H1 (cell line): ENCODE measurements at regions not wholly inside any gene's neighbourhood (a gene's known extent, or its start where the extent isn't known, plus 50 kb on each side); places are given as distances from the start of the nearest gene placed in this dataset.

Source experiments
- CTCF ChIA-PET: fragments of 300-600 bp; sonication (Branson Sonifier 250); formaldehyde crosslinking; loops from one replicate; lab custom pipeline; 2021; ENCODE audit not compliant: partially characterized antibody; lab: Charles Lee
- POLR2A ChIA-PET: fragments of 300-600 bp; sonication (Branson Sonifier 250); formaldehyde crosslinking; loops from one replicate; lab custom pipeline; 2021; ENCODE audit warnings: inconsistent platforms; ENCODE audit not compliant: partially characterized antibody; lab: Charles Lee
- DNase-seq, 2 experiments: peaks; one replicate each; pipeline versions ENCODE4 v3.0.0 to v3.0.0-alpha.2; 2010 to 2022; ENCODE audit warnings: low spot score in 2 of 2, low read depth in 1 of 2, mixed read lengths in 1 of 2
- FAIRE-seq: peaks from 2 replicates; lab custom pipeline; 2011; peaks lifted over from hg19 to GRCh38; lab: Jason Lieb, UNC
- H2AFZ ChIP-seq: 2 replicates; pipeline ENCODE4 v1.8.1; 2012; ENCODE audit warnings: low read length, inconsistent platforms
- H2AK5ac ChIP-seq: 2 replicates; pipeline ENCODE4 v1.6.1; 2013; ENCODE audit warnings: low read depth, low read length
- H2BK120ac ChIP-seq: replicated peaks from 2 replicates; pipeline ENCODE3; 2013; ENCODE audit warnings: low read depth, low read length, inconsistent platforms
- H2BK12ac ChIP-seq: 2 replicates; pipeline ENCODE4 v1.6.1; 2013; ENCODE audit warnings: low read depth, low read length
- H2BK15ac ChIP-seq: 2 replicates; pipeline ENCODE4 v1.6.1; 2013; ENCODE audit warnings: low read length
- H2BK20ac ChIP-seq: 2 replicates; pipeline ENCODE4 v1.6.1; 2013; ENCODE audit warnings: low read length
- H2BK5ac ChIP-seq: 2 replicates; pipeline ENCODE4 v1.6.1; 2013; ENCODE audit warnings: low read depth, low read length
- H3K14ac ChIP-seq: 2 replicates; pipeline ENCODE4 v1.6.1; 2013; ENCODE audit warnings: inconsistent platforms; ENCODE audit not compliant: insufficient read length
- H3K18ac ChIP-seq: 2 replicates; pipeline ENCODE4 v1.6.1; 2013; ENCODE audit warnings: low read length; ENCODE audit errors: extremely low read depth
- H3K23ac ChIP-seq: 2 replicates; pipeline ENCODE4 v1.6.1; 2013; ENCODE audit warnings: inconsistent platforms; ENCODE audit not compliant: insufficient read length
- H3K23me2 ChIP-seq: 2 replicates; pipeline ENCODE4 v1.6.1; 2013; ENCODE audit warnings: low read depth, low read length
- H3K27ac ChIP-seq: 2 replicates; pipeline ENCODE4 v1.6.1; 2011; ENCODE audit warnings: low read depth, low read length, inconsistent platforms
- H3K27me3 ChIP-seq, 4 experiments: replicated peaks in 1 of 4; 1 replicate in 1 of 4; 2 replicates in 3 of 4; pipeline versions ENCODE4 v1.6.1 to v1.8.1; 2011 to 2013; ENCODE audit warnings: low read length in 3 of 4, mild to moderate bottlenecking in 3 of 4, inconsistent platforms in 2 of 4, mixed read lengths in 2 of 4, moderate library complexity in 1 of 4; ENCODE audit not compliant: control insufficient read depth in 3 of 4, insufficient read depth in 3 of 4; ENCODE audit errors: extremely low read depth in 1 of 4
- H3K36me3 ChIP-seq, 4 experiments: 2 replicates each; pipeline versions ENCODE4 v1.6.1 to v1.8.1; 2011 to 2013; ENCODE audit warnings: mild to moderate bottlenecking in 4 of 4, low read length in 3 of 4, moderate library complexity in 2 of 4, control low read depth in 1 of 4, inconsistent platforms in 1 of 4; ENCODE audit not compliant: insufficient read depth in 4 of 4, control insufficient read depth in 2 of 4
- H3K4ac ChIP-seq: replicated peaks from 2 replicates; pipeline ENCODE3; 2013; ENCODE audit warnings: low read length, low read depth, mixed read lengths, inconsistent platforms; ENCODE audit not compliant: insufficient read length
- H3K4me1 ChIP-seq, 4 experiments: replicated peaks in 1 of 4; 1 replicate in 1 of 4; 2 replicates in 3 of 4; pipeline versions ENCODE4 v1.6.1 to v1.8.1; 2011 to 2013; ENCODE audit warnings: low read length in 3 of 4, inconsistent platforms in 2 of 4, mixed read lengths in 1 of 4; ENCODE audit not compliant: insufficient read depth in 4 of 4, control insufficient read depth in 3 of 4
- H3K4me2 ChIP-seq, 2 experiments: 2 replicates each; pipeline versions ENCODE4 v1.6.1 to v1.8.1; 2011 to 2013; ENCODE audit warnings: low read depth in 2 of 2, low read length in 2 of 2, control low read depth in 1 of 2, inconsistent platforms in 1 of 2, mild to moderate bottlenecking in 1 of 2; ENCODE audit not compliant: insufficient read depth in 1 of 2
- H3K4me3 ChIP-seq, 4 experiments: fragments of 200-600, 300-600 bp in 1 of 4; sonication (generic), shearing (Covaris generic), sonication (Bioruptor Twin) in 1 of 4; 2 replicates each; pipeline versions ENCODE4 v1.5.1 to v1.8.1; 2011 to 2016; ENCODE audit warnings: low read length in 4 of 4, low read depth in 3 of 4, control low read depth in 2 of 4, inconsistent platforms in 2 of 4, mild to moderate bottlenecking in 2 of 4, mixed read lengths in 1 of 4, moderate library complexity in 1 of 4; ENCODE audit not compliant: insufficient read depth in 2 of 4; ENCODE audit errors: extremely low read depth in 1 of 4
- H3K56ac ChIP-seq: replicated peaks from 2 replicates; pipeline ENCODE3; 2013; ENCODE audit warnings: low read depth, mild to moderate bottlenecking, mixed read lengths, low read length, inconsistent platforms; ENCODE audit not compliant: insufficient read length
- H3K79me1 ChIP-seq: 2 replicates; pipeline ENCODE4 v1.6.1; 2013; ENCODE audit warnings: low read depth, low read length, control low read depth
- H3K79me2 ChIP-seq, 2 experiments: 2 replicates each; pipeline versions ENCODE4 v1.6.1 to v1.8.1; 2012 to 2013; ENCODE audit warnings: low read length in 2 of 2, mild to moderate bottlenecking in 2 of 2, inconsistent platforms in 1 of 2; ENCODE audit not compliant: insufficient read depth in 2 of 2, control insufficient read depth in 1 of 2
- H3K9ac ChIP-seq, 4 experiments: replicated peaks in 1 of 4; 1 replicate in 1 of 4; 2 replicates in 3 of 4; pipeline versions ENCODE4 v1.6.1 to v1.8.1; 2011 to 2013; ENCODE audit warnings: low read depth in 3 of 4, low read length in 3 of 4, control low read depth in 2 of 4, mild to moderate bottlenecking in 2 of 4, moderate library complexity in 2 of 4, inconsistent platforms in 1 of 4; ENCODE audit errors: extremely low read depth in 1 of 4
- H3K9me3 ChIP-seq, 2 experiments: 2 replicates each; pipeline versions ENCODE4 v1.6.1 to v1.8.1; 2012 to 2013; ENCODE audit warnings: mild to moderate bottlenecking in 2 of 2, moderate library complexity in 2 of 2, control low read depth in 1 of 2, inconsistent platforms in 1 of 2, low read depth in 1 of 2, low read length in 1 of 2, mixed read lengths in 1 of 2; ENCODE audit not compliant: insufficient read depth in 2 of 2
- H4K20me1 ChIP-seq, 2 experiments: replicated peaks in 1 of 2; 2 replicates each; pipeline versions ENCODE3 to v1.8.1; 2011 to 2013; ENCODE audit warnings: inconsistent platforms in 2 of 2, low read length in 2 of 2, mild to moderate bottlenecking in 1 of 2; ENCODE audit not compliant: insufficient read depth in 2 of 2, control insufficient read depth in 1 of 2
- H4K5ac ChIP-seq: 2 replicates; pipeline ENCODE4 v1.6.1; 2013; ENCODE audit warnings: low read length, low read depth, mixed read lengths, inconsistent platforms; ENCODE audit not compliant: insufficient read length
- H4K8ac ChIP-seq: 2 replicates; pipeline ENCODE4 v1.8.0; 2013; ENCODE audit warnings: mild to moderate bottlenecking, moderate library complexity, low read length, inconsistent platforms; ENCODE audit not compliant: insufficient read depth; ENCODE audit errors: extremely low read depth
- H4K91ac ChIP-seq: replicated peaks from 2 replicates; pipeline ENCODE3; 2013; ENCODE audit warnings: low read length, mixed read lengths, inconsistent platforms; ENCODE audit not compliant: insufficient read length
- ASH2L ChIP-seq: fragments of 200-600, 300-600 bp; sonication (generic); IDR thresholded peaks from one replicate; pipeline ENCODE4 v1.7.1; 2017; ENCODE audit warnings: low read length
- BRCA1 ChIP-seq: IDR thresholded peaks from 2 replicates; pipeline ENCODE4 v1.6.1; 2012; ENCODE audit warnings: low read depth, low read length, improper control_type of control experiment
- CBX8 ChIP-seq: fragments of 300-800, 300-1000 bp; sonication (generic); IDR thresholded peaks from 2 replicates; pipeline ENCODE4 v1.7.1; 2016; ENCODE audit warnings: low read depth, low read length, borderline replicate concordance
- JUND ChIP-seq: IDR thresholded peaks from 2 replicates; pipeline ENCODE4 v1.6.1; 2011; ENCODE audit warnings: mild to moderate bottlenecking, improper control_type of control experiment, low read length
- KDM4A ChIP-seq: IDR thresholded peaks from one replicate; pipeline ENCODE4 v1.7.1; 2012; ENCODE audit warnings: low read depth, mild to moderate bottlenecking, moderate library complexity, low read length, inconsistent platforms; ENCODE audit not compliant: severe bottlenecking
- POLR2A ChIP-seq, 2 experiments: IDR thresholded peaks; 1 replicate in 1 of 2; 2 replicates in 1 of 2; pipeline ENCODE4 v1.6.1; 2011; ENCODE audit warnings: low read depth in 2 of 2, low read length in 2 of 2, mild to moderate bottlenecking in 2 of 2; ENCODE audit errors: control extremely low read depth in 1 of 2
- RFX5 ChIP-seq: IDR thresholded peaks from 2 replicates; pipeline ENCODE4 v1.6.1; 2011; ENCODE audit warnings: low read depth, low read length, improper control_type of control experiment, borderline replicate concordance
- RXRA ChIP-seq: IDR thresholded peaks from 2 replicates; pipeline ENCODE4 v1.6.1; 2011; ENCODE audit warnings: low read depth, mild to moderate bottlenecking, low read length, moderate library complexity; ENCODE audit not compliant: insufficient read depth
- SAP30 ChIP-seq: fragments of 300-600 bp; sonication (generic); IDR thresholded peaks from 2 replicates; pipeline ENCODE4 v1.7.1; 2012; ENCODE audit warnings: low read length, moderate library complexity, mild to moderate bottlenecking, inconsistent platforms; ENCODE audit not compliant: insufficient read depth, insufficient replicate concordance
- SIRT6 ChIP-seq: IDR thresholded peaks from one replicate; pipeline ENCODE4 v1.7.1; 2012; ENCODE audit warnings: low read length, inconsistent platforms
- SP2 ChIP-seq: IDR thresholded peaks from 2 replicates; pipeline ENCODE4 v1.6.1; 2012; ENCODE audit warnings: mild to moderate bottlenecking, low read length, inconsistent platforms
- TCF12 ChIP-seq: IDR thresholded peaks from 2 replicates; pipeline ENCODE4 v1.6.1; 2011; ENCODE audit warnings: low read depth, mild to moderate bottlenecking, low read length
- WGBS, 2 experiments: shearing (Covaris generic) in 1 of 2; methylation state at CpG; one replicate each; pipeline versions ENCODE4 v1.1.6 to v1.1.7; 2013 to 2015; ENCODE audit warnings: low lambda C conversion rate in 2 of 2, mixed read lengths in 2 of 2, inconsistent platforms in 1 of 2, low coverage in 1 of 2, missing lambda C conversion rate in 1 of 2; ENCODE audit not compliant: insufficient replicate concordance in 2 of 2, insufficient coverage in 1 of 2, insufficient read length in 1 of 2; ENCODE audit errors: extremely low coverage in 1 of 2, missing lambda C conversion rate in 1 of 2; 5-methylcytosine and 5-hydroxymethylcytosine counted together
- TF ChIP-seq, protein P1 (sequence below): IDR thresholded peaks from 2 replicates; pipeline ENCODE4 v1.6.1; 2012; ENCODE audit warnings: low read length, inconsistent platforms

DNA sequence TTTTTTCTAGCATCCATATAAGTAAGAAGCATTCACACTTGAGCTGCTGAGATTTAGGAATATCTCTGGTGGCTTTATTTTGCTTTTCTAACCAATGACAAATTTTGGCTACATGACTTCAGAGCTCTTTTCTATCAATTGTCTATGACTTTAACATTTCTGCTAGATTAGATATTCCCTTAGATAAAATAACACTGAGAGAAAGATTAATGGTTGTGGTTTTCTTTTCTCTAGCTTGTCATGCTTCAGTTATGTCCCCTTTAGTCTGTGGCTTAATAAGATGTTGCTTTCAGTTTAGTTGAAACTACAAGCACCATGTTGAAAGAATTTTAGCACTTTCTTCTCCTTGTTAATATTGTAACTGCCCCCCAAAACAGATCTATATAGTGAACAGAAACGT is 665.6 kb upstream of the CCDC54 start:
- H2BK15ac ChIP-seq = no peak overlapping the region
- no peaks in the 10 kb centered on the region for H3K79me2 ChIP-seq
- WGBS, 2 experiments = 59% methylated on average over 1 of the region's 1 CpG; no CpG with 5 or more reads in 1 of the 2 experiments
- no peaks in the 10 kb centered on the region for H3K27me3 ChIP-seq
- no peak overlapping the region for H4K5ac ChIP-seq
- no peak overlapping the region for H3K14ac ChIP-seq
- no peaks in the 10 kb centered on the region for H3K23me2 ChIP-seq
- H2BK5ac ChIP-seq = no peak overlapping the region
- no peak overlapping the region for H2BK20ac ChIP-seq
- H4K91ac ChIP-seq = no peak overlapping the region
- DNase-seq = no peak
- no peak overlapping the region for H3K4me2 ChIP-seq
- no peak overlapping the region for H2BK120ac ChIP-seq
- no peak overlapping the region for H2BK12ac ChIP-seq
- CTCF ChIA-PET = interaction anchor here (1.2 kb wide), 1 partner anchor 9 kb away, joined by 3 read pairs; no protein-coding TSS in a partner anchor
- no peak overlapping the region for H2AFZ ChIP-seq
- no peak overlapping the region for H3K9ac ChIP-seq
- H3K23ac ChIP-seq = no peak overlapping the region
- no peak overlapping the region for H3K27ac ChIP-seq
- no peak for FAIRE-seq
- no peak overlapping the region for H3K56ac ChIP-seq
- POLR2A ChIA-PET = no interaction called here
- no peak overlapping the region for H3K4ac ChIP-seq
- no peaks in the 10 kb centered on the region for H4K20me1 ChIP-seq
- H3K36me3 ChIP-seq = no peaks in the 10 kb centered on the region
- no peaks in the 10 kb centered on the region for H3K4me1 ChIP-seq
- no peaks in the 10 kb centered on the region for H3K9me3 ChIP-seq
- no peaks in the 10 kb centered on the region for H3K79me1 ChIP-seq
- no peak overlapping the region for H2AK5ac ChIP-seq
- H3K18ac ChIP-seq = no peak overlapping the region
- TF ChIP-seq POLR2A (IDR thresholded peaks at IDR 0.05; ENCODE audit: control extremely low read depth in 1 of 2, low read depth in 2 of 2, low read length in 2 of 2) (no peak), SP2 (no peak), KDM4A (no peak), JUND (no peak), SAP30 (no peak), CBX8 (no peak), RXRA (no peak), RFX5 (no peak), BRCA1 (no peak), ASH2L (no peak), TCF12 (no peak), SIRT6 (no peak)
- TF ChIP-seq, protein P1, sequence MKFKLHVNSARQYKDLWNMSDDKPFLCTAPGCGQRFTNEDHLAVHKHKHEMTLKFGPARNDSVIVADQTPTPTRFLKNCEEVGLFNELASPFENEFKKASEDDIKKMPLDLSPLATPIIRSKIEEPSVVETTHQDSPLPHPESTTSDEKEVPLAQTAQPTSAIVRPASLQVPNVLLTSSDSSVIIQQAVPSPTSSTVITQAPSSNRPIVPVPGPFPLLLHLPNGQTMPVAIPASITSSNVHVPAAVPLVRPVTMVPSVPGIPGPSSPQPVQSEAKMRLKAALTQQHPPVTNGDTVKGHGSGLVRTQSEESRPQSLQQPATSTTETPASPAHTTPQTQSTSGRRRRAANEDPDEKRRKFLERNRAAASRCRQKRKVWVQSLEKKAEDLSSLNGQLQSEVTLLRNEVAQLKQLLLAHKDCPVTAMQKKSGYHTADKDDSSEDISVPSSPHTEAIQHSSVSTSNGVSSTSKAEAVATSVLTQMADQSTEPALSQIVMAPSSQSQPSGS = no peak
- no peak overlapping the region for H3K4me3 ChIP-seq
- H4K8ac ChIP-seq = no peak overlapping the region
